ENCODE measurements at regions not wholly inside any gene's neighbourhood (a gene's known extent, or its start where the extent isn't known, plus 50 kb on each side); places are given as distances from the start of the nearest gene placed in this dataset.

DNA sequence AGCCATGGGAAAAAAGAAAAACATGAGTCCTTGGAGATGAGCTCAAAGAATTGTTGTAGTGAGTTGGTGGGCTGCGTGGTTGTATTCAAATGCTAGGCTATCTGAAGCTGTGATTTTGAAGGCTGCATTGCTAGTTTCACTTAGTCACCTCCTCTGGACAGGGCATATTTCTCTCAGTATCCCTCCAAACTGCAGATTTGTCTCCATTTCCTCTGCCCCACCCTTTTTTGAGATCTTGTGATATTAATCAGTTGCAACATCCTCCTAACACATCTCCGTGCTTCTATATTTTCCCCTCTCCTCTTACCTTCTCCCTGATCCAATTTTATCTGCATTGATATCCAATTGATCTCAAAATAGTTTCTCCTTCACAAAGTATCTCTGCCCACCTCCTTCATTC is 1048.0 kb upstream of the WWC1 start:
- no peaks in the 10 kb centered on the region for H3K27me3 ChIP-seq (ENCODE audit: control insufficient read depth, insufficient read depth, low read length)
- ATAC-seq: no peak
- WGBS (ENCODE audit: insufficient coverage): 73% methylated on average over 2 of the region's 2 CpGs
- H3K4me3 ChIP-seq (ENCODE audit: low read length): no peak overlapping the region
- H3K36me3 Mint-ChIP-seq: no peaks in the 10 kb centered on the region
- H3K36me3 ChIP-seq (ENCODE audit: control insufficient read depth, insufficient read depth, low read length): no peaks in the 10 kb centered on the region
- H3K9me3 ChIP-seq (ENCODE audit: control insufficient read depth, insufficient read depth, low read length): peaks cover 3% of the 10 kb centered on the region
- no peaks in the 10 kb centered on the region for H3K27me3 Mint-ChIP-seq (ENCODE audit: low read depth in 2 of 2)
- peaks cover 14% of the 10 kb centered on the region in 2 donors for H3K9me3 Mint-ChIP-seq
- H3K4me3 Mint-ChIP-seq: no peak overlapping the region
- H3K4me1 Mint-ChIP-seq: no peaks in the 10 kb centered on the region
- H3K27ac Mint-ChIP-seq: no peak overlapping the region
- H3K4me1 ChIP-seq (ENCODE audit: control insufficient read depth, insufficient read depth, low read length): no peaks in the 10 kb centered on the region
- no peak overlapping the region for H3K27ac ChIP-seq (ENCODE audit: low read length)
- no peak for TF ChIP-seq CTCF (IDR thresholded peaks at IDR 0.05)
- no peak for DNase-seq
- intact Hi-C loops (cut with micrococcal nuclease): no loop called here

DNA sequence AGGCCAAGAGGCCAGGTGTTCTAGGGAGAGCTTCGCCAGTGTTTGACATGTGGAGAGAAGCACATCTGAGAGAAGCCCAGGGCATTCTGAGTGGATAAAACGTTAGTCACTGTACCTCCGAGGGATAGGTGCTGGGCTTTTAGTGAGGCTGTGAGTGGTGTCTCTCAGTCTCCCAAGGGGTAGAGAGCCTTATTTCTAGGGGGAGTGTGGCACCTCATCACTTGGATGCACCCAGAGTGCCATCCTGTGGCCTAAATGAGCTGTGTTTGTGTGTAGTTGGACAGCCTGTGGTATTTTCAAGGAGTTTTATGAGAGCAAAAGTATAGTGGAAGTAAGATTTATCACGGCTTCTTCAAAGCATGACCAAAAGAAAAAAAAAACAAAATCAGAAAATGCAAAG is 1046.9 kb upstream of the WWC1 start:
- no peak overlapping the region for H3K4me3 Mint-ChIP-seq
- H3K4me3 ChIP-seq (ENCODE audit: low read length): no peak overlapping the region
- no peaks in the 10 kb centered on the region for H3K4me1 ChIP-seq (ENCODE audit: control insufficient read depth, insufficient read depth, low read length)
- H3K9me3 ChIP-seq (ENCODE audit: control insufficient read depth, insufficient read depth, low read length): peaks cover 3% of the 10 kb centered on the region
- H3K36me3 Mint-ChIP-seq: no peaks in the 10 kb centered on the region
- intact Hi-C loops (cut with micrococcal nuclease): no loop called here
- 55% methylated on average over 3 of the region's 4 CpGs for WGBS (ENCODE audit: insufficient coverage)
- no peak for DNase-seq
- peaks cover 11 to 14% of the 10 kb centered on the region in 2 donors for H3K9me3 Mint-ChIP-seq
- no peaks in the 10 kb centered on the region for H3K27me3 ChIP-seq (ENCODE audit: control insufficient read depth, insufficient read depth, low read length)
- no peaks in the 10 kb centered on the region for H3K4me1 Mint-ChIP-seq
- no peaks in the 10 kb centered on the region for H3K36me3 ChIP-seq (ENCODE audit: control insufficient read depth, insufficient read depth, low read length)
- no peak overlapping the region for H3K27ac Mint-ChIP-seq
- no peak for ATAC-seq
- TF ChIP-seq CTCF (IDR thresholded peaks at IDR 0.05): no peak
- no peaks in the 10 kb centered on the region for H3K27me3 Mint-ChIP-seq (ENCODE audit: low read depth in 2 of 2)
- H3K27ac ChIP-seq (ENCODE audit: low read length): no peak overlapping the region

DNA sequence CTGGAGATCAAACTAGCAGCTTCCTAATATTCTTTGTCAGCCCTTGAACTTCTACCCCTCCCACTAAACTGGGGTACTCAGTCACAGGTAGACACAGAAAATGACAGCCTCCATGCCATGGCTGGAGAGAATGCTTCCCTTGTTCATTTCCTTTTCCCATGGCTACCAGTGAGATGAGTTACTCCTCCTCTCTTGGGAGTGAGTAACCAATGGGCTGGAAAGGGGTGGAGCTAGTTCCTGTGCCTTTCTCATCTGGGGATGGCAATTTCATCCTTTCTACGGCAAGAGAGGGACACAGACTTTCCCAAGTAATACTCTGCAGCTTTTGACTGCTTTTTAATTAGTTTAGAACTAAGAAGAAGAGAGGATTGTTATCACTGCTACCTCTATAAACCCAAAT is 1045.6 kb upstream of the WWC1 start:
- Mint-ChIP-seq H3K27me3 (ENCODE audit: low read depth in 2 of 2) (no peaks in the 10 kb centered on the region), H3K27ac (no peak overlapping the region), H3K4me3 (no peak overlapping the region), H3K36me3 (no peaks in the 10 kb centered on the region), H3K9me3 (peaks cover 13% of the 10 kb centered on the region in 2 donors), H3K4me1 (no peaks in the 10 kb centered on the region)
- no peak overlapping the region for H3K27ac ChIP-seq (ENCODE audit: low read length)
- H3K4me3 ChIP-seq (ENCODE audit: low read length): no peak overlapping the region
- no peaks in the 10 kb centered on the region for H3K4me1 ChIP-seq (ENCODE audit: control insufficient read depth, insufficient read depth, low read length)
- WGBS (ENCODE audit: insufficient coverage): 60% methylated on average over 1 of the region's 1 CpG
- intact Hi-C loops (cut with micrococcal nuclease): no loop called here
- DNase-seq (no peak), ATAC-seq (no peak)
- no peaks in the 10 kb centered on the region for H3K27me3 ChIP-seq (ENCODE audit: control insufficient read depth, insufficient read depth, low read length)
- H3K9me3 ChIP-seq (ENCODE audit: control insufficient read depth, insufficient read depth, low read length): peaks cover 3% of the 10 kb centered on the region
- no peak for TF ChIP-seq CTCF (IDR thresholded peaks at IDR 0.05)
- H3K36me3 ChIP-seq (ENCODE audit: control insufficient read depth, insufficient read depth, low read length): no peaks in the 10 kb centered on the region

DNA sequence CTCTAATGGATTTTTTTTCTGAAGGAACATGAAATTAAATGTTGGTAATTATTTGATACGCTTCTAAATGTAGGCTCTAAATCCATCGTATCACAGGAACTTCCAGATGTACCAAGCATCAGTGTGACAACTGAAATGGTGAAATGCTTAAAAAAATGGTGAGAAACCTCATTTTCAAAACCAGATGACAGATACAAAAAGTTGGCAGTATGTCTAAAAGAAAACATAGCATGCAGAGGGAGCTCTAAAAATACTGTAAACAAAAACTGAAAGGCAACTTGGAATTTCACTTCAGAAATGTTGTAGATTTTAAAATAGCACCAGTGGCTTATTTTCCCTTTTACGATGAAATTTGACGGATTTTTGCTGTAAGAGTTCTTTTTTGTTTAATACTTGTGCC is 1043.6 kb upstream of the WWC1 start:
- no peaks in the 10 kb centered on the region for H3K27me3 Mint-ChIP-seq (ENCODE audit: low read depth in 2 of 2)
- 93% methylated on average over 4 of the region's 4 CpGs for WGBS (ENCODE audit: insufficient coverage)
- no peak for TF ChIP-seq CTCF (IDR thresholded peaks at IDR 0.05)
- no peaks in the 10 kb centered on the region for H3K4me1 ChIP-seq (ENCODE audit: control insufficient read depth, insufficient read depth, low read length)
- ATAC-seq (no peak), DNase-seq (no peak)
- peaks cover 3% of the 10 kb centered on the region for H3K9me3 ChIP-seq (ENCODE audit: control insufficient read depth, insufficient read depth, low read length)
- H3K4me3 ChIP-seq (ENCODE audit: low read length): no peak overlapping the region
- no peaks in the 10 kb centered on the region for H3K36me3 ChIP-seq (ENCODE audit: control insufficient read depth, insufficient read depth, low read length)
- H3K9me3 Mint-ChIP-seq: peaks cover 8 to 13% of the 10 kb centered on the region in 2 donors
- H3K27me3 ChIP-seq (ENCODE audit: control insufficient read depth, insufficient read depth, low read length): no peaks in the 10 kb centered on the region
- H3K27ac ChIP-seq (ENCODE audit: low read length): no peak overlapping the region
- H3K27ac Mint-ChIP-seq: no peak overlapping the region
- no peaks in the 10 kb centered on the region for H3K36me3 Mint-ChIP-seq
- H3K4me3 Mint-ChIP-seq: no peak overlapping the region
- intact Hi-C loops (cut with micrococcal nuclease): no loop called here
- H3K4me1 Mint-ChIP-seq: no peaks in the 10 kb centered on the region

Data from natural killer cell (primary cell).